C4-2B (cell line): ENCODE measurements at regions not wholly inside any gene's neighbourhood (a gene's known extent, or its start where the extent isn't known, plus 50 kb on each side); places are given as distances from the start of the nearest gene placed in this dataset.

Source experiments
- H3K27ac ChIP-seq: fragments of 450-650 bp; 2 replicates; pipeline ENCODE4 v1.5.1; 2017
- CTCF ChIP-seq: fragments of 450-650 bp; conservative IDR thresholded peaks from 2 replicates; pipeline ENCODE4 v1.5.1; 2017; ENCODE audit warnings: mild to moderate bottlenecking
- ZFX ChIP-seq: fragments of 450-650 bp; IDR thresholded peaks from 2 replicates; pipeline ENCODE4 v1.6.1; 2017

GRCh38 chr22:49590381-49590780 is 237.3 kb downstream of the BRD1 start:
- TF ChIP-seq ZFX, result no peak
- TF ChIP-seq CTCF, result no peak
- H3K27ac ChIP-seq, result no peak overlapping the region

GRCh38 chr22:49589811-49590210 is 237.9 kb downstream of the BRD1 start:
- no peak overlapping the region for H3K27ac ChIP-seq
- TF ChIP-seq ZFX (no peak), CTCF (no peak)

GRCh38 chr22:49589301-49589700 is 238.4 kb downstream of the BRD1 start:
- no peak overlapping the region for H3K27ac ChIP-seq
- TF ChIP-seq ZFX (no peak), CTCF (no peak)

- TF ChIP-seq CTCF, result no peak
- TF ChIP-seq ZFX, result no peak
- H3K27ac ChIP-seq, result no peak overlapping the region
Measured at GRCh38 chr22:49588739-49589138, 238.9 kb downstream of the BRD1 start.

- H3K27ac ChIP-seq, result no peak overlapping the region
- TF ChIP-seq ZFX (no peak), CTCF (no peak)
Measured at GRCh38 chr22:49587987-49588386, 239.7 kb downstream of the BRD1 start.

- no peak overlapping the region for H3K27ac ChIP-seq
- TF ChIP-seq ZFX, result no peak
- no peak for TF ChIP-seq CTCF
Measured at GRCh38 chr22:49587421-49587820, 240.3 kb downstream of the BRD1 start.

GRCh38 chr22:49586873-49587272 is 240.8 kb downstream of the BRD1 start:
- TF ChIP-seq CTCF (no peak), ZFX (no peak)

More at GRCh38 chr22:49586873-49587272, 240.8 kb downstream of the BRD1 start:
- H3K27ac ChIP-seq, result no peak overlapping the region
